ENCODE measurements at regions not wholly inside any gene's neighbourhood (a gene's known extent, or its start where the extent isn't known, plus 50 kb on each side); places are given as distances from the start of the nearest gene placed in this dataset.

- TF ChIP-seq CTCF (IDR thresholded peaks at IDR 0.05) (no peak), POLR2A (IDR thresholded peaks at IDR 0.05) (no peak)
Observed at GRCh38 chr1:5720936-5721335, 271.3 kb downstream of the NPHP4 start.

All from heart left ventricle (tissue), 13 donors.